ENCODE measurements at regions not wholly inside any gene's neighbourhood (a gene's known extent, or its start where the extent isn't known, plus 50 kb on each side); places are given as distances from the start of the nearest gene placed in this dataset.

DNA sequence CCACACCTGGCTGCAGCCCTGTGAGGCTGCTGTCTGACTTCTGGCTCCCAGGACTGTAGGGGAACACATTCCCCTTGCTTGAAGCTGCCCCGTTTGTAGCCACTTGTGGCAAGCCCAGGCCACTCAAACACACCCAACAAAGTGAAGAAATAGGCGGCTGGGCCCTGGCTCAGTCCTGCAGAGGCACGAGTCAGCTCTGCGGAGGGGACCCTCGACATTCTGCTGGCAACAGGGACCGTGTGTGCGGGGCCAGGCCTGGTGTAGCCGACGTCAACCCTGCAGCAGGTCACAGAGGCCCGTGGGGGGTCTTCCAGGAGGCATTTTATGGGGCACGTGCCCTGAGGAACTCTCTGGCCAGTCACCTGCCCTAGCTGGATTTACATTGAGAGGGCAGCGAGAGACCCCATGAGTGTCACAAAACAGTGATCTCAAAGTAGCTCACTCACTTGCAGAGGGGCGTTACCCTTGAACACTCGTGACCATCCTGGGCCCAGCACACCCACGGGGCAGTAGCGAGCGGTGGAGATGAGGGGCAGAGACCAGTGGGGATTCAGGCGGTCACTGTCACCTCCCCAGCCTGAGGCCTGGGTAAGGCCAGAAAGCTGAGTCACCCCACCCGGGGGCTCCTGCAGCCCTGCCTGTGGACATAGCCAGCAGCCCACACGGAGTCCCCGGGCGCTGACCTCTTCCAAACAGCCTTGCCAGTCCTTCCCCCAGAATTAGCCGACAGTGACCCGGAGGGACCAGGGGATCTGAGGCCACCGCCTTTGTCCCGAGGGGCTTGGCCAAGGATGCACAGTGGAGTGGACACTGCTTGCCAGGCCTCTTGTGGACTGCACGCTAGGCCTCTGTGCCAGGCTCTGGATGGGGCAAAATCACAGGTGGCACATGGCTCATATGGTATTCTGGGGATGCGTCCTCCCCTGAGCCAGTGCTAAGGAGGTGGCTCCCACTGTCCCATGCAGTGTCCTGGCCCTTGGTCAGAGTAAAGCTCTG lies 139.5 kb downstream of the CTTN start:
- DNase-seq: no peak

DNA sequence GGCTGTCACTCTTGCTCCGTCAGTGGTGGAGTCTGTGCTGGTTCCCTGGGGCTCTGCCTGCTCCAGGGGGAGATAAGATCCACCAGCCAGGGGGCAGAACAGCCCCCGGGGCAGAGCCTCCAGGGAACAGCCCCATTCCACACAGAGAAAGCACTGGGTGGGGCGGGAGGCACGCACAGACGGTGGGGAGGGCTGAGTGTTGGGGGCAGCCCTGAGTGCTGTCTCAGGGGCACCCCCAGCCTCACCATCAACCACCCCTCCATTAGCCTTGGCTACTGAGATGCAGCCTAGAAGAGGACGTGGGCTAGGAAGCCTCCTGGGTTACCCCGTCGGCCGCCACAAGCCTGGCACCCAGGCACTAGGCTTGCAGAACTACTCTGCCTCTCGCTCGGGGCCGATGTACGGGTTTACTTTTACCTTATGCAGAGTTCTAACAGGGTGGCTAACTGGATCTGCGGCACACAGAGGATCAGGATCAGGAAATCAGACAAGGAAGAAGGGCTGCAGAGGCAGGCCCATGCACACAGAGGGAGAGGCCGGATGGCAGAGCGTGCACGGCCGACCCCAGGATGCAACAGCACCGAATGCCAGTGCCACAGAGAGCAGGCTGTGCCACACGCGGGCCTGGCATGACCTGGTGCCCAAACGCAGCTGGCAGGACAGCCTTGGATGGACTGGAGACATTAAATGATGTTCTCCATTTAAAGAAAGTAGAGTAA lies 140.5 kb downstream of the CTTN start:
- no peak for DNase-seq

DNA sequence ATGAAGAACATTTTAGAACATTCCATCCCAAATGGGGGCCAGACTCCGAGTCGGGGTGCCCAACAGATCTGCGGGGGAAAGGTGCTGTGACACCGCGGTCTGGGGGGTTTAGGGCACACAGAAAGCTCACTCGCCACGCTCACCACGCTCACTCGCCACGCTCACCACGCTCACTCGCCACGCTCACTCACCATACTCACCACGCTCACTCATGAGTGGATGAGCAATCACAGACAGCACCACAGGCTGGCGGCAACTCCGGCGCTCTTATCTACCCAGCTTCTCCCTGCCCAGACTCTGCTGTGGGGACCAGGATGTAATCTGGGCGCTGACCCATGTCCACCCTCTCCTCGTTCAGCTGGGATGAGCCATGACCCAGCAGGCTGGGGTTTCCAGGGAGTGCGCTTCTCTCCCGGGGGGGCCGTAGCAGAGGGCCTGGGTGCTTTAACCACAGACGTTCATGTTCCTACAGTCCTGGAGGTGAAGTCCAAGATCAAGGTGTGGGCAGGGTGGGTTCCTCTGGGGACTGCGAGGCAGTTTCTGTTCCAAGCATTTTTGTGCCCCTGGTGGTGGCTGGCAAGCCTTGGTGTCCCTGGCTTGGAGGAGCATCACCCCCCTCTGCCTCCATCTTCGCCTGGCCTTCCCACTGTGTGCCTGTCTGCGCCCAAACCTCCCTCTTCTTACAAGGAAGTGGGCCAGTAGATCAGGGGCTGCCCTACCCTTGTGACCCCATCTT lies 141.2 kb downstream of the CTTN start:
- DNase-seq: no peak

DNA sequence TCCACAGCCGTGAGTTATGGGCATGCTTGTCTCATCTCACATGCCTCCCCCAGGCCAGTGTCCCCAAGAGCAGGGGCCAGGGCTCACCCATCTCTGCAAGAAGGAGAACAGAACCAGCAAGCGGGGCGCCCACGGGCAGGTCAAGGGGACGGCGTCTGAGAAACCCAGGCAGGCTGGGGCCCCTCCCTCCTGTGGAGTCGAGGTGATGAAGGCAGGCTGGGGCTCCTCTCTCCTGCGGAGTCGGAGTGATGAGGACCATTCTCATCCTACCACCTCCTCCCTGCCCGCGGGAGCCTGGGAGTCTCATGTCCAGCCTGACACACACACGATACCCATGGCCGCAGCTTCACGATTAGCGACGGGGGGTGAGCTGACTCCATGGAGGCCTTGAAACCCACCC lies 141.9 kb downstream of the CTTN start:
- DNase-seq: no peak

DNA sequence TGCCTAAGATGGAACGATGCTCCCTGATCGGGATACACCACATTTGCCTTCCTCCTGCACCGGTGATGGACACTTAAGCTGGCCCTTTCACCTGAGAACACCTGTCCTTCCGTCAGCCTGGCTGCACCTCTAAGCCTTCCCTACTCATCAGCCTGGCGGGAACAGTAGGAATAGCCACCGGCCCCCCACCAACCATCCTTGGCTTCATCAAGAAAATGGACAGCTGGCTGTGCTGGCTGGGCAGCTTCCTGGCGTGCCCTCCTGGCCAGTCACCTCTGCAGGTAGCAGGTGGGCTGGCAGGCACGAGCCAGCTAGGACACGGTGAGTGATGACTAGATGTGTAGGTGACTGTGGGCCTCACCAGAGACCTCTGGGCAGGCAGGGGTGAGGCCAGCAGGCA lies 142.8 kb downstream of the CTTN start:
- no peak for DNase-seq

DNA sequence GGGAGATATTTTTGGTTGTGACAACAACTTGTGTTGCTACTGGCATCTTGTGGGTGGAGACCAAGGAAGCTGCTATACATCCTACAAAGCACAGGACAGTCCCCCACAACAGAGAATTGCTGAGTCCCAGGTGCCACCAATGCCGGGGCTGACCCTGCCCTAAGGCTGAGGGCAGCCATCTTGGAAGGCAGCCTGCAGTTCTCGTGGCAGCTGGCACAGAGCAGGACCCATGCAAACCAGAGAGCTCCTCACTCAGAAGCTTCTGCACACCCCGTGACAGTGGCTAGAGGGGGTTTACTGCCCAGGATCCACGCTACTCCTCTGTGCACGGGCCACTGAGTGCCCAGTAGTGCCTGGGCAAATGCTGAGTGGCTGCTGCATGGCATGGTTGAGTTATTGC lies 143.4 kb downstream of the CTTN start:
- DNase-seq: no peak

DNA sequence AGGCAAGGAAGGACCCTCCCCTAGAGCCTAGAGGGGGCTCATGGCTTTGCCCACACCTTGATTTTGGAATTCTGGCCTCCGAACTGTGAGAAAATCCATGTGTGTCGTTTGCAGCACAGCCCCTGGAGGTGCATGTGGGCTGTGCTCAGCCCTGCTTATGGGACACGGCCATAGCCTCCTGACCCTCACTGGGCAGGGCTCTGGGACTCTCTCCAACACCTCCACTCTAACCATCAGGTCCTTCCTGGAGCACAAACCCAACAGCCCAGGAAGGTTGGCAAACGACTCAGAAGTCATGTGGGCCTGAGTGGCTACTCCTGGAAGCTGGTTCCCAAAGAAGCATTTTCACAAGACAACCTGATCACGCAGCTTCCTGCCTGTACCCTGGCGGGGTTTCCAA lies 144.1 kb downstream of the CTTN start:
- DNase-seq: no peak

DNA sequence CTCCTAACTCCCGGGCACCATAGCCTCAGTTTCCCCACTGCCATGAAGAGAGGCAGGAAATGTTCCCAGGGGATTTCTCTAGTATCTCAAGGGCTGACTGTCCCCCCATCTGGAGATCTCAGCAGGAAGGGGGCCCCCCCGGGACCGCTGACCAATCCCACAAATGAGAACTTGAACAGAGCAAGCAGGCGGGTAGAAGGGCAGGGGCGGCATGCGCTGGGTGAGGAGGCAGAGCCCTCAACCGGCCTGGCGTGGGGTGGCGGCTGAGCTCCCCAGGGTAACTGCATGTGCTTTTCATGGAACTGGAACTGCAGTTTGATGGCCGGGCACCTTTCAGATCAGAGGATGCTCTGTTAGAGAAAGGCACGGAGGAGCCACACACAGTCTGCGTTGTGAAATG lies 144.5 kb downstream of the CTTN start:
- no peak for DNase-seq

DNA sequence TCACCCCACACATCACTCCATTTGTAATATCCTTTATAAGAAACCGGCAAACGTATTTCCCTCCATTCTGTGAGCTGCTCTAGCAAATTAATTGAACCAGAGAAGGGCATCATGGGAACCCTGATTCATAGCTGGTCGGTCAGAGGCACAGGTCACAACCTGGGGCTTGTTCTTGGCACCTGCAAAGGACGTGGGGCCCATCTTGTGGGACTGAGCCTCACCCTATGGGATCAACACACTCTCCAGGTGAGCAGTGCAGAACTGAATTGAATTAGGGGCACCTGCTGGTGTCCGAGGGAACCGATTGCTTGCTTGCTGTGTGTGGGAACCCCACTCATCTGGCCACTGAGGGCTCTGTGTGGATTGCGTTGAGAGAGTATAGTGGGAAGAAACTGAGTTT lies 145.3 kb downstream of the CTTN start:
- no peak for DNase-seq

DNA sequence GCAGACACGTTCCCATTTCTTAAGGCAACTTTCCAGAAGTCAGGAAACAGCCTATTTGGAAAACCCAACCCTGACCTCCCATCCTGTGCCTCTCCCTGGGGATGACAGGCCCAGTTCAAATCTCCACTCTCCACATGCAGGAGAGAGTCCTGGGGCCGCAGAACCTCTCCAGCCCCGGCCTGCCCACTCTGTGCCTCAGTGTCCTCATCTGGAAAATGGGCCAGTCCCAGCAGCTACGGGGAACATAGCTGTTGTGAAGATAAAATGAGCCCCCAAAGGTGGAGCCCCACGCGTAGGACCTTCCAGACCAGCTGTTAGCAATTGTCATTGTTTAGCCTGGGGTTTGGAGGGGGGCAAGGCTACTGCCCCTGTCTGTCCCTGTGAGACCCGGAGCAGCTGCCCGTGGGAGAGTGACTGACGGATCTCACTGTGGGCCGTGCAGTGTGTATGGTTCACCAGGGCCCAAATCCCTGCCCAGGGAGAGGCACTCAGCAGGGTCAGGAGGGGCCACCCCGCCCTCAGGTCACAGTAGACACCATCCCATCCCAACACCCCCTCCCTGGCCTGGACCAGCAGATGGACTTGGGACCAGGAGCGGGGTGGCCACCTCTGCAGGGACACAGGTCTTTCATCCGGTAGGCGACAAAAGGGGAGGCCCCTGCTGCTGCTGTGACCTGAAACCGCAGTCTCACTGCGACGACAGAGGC lies 145.9 kb downstream of the CTTN start:
- DNase-seq: no peak

DNA sequence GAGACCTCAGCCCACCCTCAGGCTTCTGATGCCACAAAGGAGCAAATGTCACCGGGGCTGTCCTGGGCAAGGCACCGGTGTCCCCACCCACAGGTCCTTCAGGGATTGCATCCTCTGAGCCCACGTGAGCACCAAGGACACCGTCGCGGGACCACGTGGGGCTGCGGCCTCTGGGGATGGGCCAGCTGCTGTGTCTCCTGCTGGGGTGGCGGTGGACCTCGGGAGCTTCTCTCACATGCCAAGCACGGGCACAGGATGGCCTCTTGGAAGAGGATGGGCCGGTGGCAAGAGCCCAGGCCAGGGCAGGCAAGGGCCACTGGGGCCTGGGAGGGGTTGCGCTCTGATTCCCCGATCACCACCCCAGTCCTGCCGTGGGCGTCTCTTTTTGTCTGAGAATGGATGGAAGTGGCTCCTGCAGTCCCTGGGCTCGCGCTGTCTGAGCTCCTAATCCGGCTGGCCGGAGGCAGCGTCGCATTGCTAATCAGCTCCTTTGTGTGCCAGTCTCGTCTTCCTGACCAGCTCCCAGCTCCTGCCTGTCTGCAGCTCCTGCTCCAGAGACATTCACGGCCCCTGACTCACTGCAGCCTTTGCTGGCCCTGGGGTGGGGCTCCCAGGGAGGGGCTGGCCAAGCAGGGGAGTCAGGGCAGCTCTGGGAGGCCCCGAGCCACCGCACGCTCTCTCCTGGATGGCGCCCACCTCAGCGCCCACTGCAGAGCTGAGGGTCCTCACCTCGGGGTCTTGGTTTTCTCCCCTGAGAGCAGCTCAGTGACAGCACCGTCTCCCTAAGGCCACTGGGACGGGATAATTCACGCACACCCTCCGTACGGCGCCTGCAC lies 146.7 kb downstream of the CTTN start:
- no peak for DNase-seq

DNA sequence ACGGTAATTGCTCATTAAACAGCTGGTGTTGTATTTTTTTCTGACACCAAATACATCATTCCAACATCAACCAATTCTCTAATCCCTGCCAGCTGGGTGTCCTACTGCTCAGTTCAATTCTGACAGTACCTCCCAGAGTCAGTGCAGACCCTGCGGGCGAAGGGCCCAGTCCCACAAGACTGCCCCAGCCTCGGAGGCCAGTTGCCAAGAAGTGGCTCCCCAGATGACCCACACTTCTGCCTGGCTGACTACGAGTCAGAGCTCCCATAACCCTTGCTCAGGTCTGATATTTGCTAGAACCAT lies 147.2 kb downstream of the CTTN start:
- DNase-seq: no peak

DNA sequence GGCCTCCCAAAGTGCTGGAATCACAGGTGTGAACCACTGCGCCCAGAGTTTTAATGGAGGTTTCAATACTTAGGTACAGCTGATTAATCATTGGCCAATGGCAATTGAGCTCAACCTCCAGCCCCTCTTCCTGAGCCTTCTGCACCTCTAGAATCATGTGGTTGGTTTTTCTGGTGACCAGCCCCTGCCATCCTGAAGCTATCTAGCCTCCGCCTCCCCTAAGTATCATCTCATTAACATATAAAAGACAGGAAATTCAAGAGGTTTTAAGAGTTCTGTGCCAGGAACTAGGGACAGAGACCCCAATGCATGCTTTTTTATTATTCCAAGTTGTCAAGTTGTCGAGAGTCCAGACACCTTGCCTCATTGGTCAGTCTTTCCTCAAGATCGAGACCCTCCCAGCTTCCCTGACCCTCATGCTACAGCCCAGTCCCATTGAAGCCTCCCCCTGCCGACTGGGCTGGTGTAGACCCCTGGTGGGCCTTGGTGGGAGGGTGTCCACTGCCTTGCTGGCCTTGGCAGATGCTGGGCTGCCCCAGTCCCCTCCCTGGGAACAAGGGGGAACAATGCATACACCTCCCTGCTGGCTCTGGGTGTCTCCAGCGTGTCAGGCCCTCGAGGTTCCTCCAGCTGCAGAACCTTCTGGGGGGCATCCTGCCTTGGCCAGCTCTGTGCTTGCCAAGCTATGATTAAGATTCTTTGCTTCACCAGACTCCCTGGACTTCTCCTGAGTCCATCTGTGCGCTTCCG lies 148.0 kb downstream of the CTTN start:
- DNase-seq: no peak

DNA sequence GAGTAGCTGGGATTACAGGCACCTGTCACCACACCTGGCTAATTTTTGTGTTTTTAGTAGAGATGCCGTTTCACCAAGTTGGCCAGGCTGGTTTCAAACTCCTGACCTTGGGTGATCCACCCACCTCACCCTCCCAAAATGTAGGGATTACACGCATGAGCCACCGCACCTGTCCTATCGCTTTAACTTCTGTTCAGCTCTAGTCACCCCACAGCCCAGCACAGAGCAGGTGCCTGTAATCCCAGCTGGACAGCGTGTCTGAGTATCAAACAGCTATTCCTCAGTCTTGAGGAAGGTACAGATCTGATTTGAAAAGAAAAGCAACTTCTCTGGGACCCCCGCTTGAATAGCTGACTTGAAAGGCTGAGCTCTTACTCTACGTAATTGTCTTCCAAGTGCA lies 149.1 kb downstream of the CTTN start:
- no peak for DNase-seq

DNA sequence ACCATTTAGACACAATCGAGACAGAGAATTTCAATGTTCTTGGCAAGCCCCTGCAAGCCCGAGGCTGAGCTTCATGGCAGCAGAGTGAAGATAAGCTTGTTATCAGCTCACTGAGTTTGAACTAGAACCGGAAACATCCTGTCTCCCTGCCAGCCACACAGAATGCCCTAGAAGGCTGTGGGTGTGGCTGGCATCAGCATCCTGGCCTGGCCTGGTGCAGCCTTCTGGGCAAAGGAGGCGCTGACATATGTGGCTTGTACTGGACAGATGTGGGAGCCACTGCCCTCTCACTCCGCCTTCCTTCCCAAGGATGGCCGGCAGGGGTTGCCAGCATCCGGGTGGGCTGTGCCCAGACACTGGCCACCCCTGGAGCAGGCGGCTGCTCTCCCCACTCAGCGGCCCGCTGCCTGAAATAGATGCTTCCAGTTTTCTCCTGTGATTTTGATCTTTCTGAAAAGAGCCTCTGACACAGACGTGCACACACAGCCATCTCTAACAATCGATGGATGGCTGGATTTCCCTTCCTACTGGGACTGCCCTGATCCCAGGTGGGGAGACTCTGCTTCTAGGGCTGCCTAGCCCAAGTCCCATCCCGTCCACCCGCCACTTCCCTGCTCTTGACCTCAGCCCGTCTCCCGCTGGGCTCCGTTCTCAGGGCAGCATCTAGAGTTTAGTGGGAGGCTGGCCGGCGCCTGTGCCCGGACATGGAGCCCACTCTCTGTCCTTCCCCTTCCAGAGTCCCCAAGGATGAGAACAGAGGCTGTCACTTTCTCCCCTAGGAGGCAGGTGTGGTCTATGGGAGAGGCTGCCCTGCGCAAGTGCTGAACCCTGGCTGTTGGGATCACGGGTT lies 149.7 kb downstream of the CTTN start:
- DNase-seq: no peak

DNA sequence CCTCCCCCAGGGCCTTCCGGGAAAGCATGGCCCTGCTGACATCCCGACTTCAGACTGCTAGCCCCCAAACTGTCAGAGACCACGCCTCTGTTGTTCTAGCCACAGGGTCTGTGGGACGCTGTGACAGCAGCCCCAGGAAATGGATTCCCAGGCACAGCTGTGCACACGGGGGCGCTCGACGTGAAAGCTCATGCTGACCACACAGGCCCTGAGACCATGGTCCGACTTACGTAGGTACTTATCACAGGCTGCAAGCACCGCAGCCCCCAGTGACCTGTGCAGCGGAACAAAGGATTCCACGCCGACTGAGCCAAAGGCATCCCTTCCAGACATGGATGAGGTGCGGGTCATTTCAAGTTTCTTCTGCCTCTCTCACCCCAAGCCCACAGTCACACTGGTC lies 150.6 kb downstream of the CTTN start:
- DNase-seq: no peak

DNA sequence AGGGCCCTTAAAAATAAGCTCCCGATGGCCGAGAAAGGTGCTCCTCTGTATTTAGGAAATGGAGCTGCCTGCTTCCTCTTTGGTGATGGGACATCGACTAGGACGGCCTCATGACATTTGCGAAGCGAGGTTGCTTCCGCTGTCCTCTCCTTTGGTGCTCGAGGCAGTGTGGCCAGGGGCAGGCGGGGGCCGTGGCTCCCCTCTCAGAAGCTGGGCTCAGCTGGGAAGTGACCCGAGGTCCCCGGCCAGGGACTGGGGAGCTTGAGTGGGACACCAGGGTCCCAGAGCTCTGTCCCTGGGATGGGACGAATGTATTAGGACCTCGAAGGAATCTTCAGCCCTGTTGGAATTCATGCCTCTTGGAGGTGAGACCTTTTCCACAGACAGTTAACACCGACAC lies 151.1 kb downstream of the CTTN start:
- no peak for DNase-seq

DNA sequence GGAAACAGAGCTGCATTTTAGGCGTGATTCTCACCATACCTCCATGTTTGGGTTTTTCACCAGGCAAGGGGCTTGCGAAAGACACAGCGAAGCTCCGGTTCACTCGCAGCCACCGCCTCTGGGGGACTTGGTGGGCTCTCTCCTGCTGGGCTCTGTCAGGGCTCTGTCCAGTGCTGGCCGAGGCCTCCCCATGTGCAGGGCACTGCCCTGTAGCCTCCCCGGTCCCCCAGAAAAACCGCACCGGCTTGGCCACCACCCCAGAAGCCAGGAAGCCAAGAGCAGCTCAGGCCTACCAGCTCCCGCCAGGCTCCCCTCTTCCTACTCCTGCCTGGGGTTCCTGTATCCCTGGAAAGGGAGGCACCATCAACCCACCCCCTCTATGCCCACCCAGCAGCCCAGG lies 151.5 kb downstream of the CTTN start:
- DNase-seq: no peak

DNA sequence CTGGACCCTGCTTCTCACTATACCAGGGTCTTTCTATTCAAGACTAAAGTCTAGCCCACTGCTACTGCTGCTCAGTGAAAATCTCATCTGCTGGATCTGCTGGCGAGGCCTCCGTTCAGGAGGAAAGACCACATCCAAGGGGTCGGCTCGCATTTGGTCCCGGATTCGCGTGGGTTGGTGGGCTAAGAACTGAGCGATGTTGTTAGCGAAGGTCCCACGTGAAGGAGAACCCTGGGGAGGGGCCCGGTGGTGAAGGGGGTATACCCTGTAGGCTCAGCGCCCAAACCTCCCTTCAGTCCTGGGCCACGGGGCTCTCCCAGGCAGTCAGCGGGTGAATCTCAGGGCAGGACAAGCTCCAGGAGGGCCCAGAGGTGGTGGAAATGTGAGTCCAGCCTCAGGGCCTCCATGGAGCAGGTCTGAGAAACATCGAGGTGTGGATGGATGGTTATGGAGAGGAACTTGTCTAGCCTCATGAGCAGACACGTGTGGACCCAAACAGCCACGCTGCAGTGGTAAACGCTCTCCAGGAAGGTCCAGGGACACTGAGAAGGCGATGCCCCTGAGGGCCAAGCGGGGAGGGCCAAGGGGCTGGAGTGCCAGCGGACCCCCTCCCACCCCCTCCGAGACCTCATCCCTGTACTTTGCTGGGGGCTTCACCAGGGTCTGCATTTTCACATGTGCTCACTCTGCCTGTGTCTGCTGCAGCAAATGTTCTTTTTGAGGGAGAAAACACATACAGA lies 152.3 kb downstream of the CTTN start:
- no peak for DNase-seq
